Muscle of leg (tissue), 3 donors: ENCODE measurements at regions not wholly inside any gene's neighbourhood (a gene's known extent, or its start where the extent isn't known, plus 50 kb on each side); places are given as distances from the start of the nearest gene placed in this dataset.

Source experiments
- DNase-seq: peaks from one replicate; pipeline ENCODE4 v3.0.0; 2013
- H3K27ac ChIP-seq: one replicate; pipeline ENCODE4 v1.5.1; 2013; ENCODE audit warnings: mild to moderate bottlenecking, low read length, control low read depth
- H3K27me3 ChIP-seq: one replicate; pipeline ENCODE4 v1.6.1; 2013; ENCODE audit warnings: low read length; ENCODE audit not compliant: control insufficient read depth, insufficient read depth
- H3K36me3 ChIP-seq: one replicate; pipeline ENCODE4 v1.6.1; 2013; ENCODE audit warnings: low read length; ENCODE audit not compliant: control insufficient read depth, insufficient read depth
- H3K4me1 ChIP-seq: one replicate; pipeline ENCODE4 v1.6.1; 2013; ENCODE audit warnings: low read length; ENCODE audit not compliant: control insufficient read depth, insufficient read depth
- H3K4me3 ChIP-seq: one replicate; pipeline ENCODE4 v1.5.1; 2013; ENCODE audit warnings: low read length, control low read depth
- H3K9me3 ChIP-seq: replicated peaks from 2 replicates; pipeline ENCODE4 v1.6.1; 2013; ENCODE audit warnings: low read depth, low read length; ENCODE audit not compliant: control insufficient read depth
- WGBS: methylation state at CpG from one replicate; pipeline ENCODE4 v1.1.5; 2013; ENCODE audit warnings: missing lambda C conversion rate; ENCODE audit not compliant: insufficient coverage; 5-methylcytosine and 5-hydroxymethylcytosine counted together

DNA sequence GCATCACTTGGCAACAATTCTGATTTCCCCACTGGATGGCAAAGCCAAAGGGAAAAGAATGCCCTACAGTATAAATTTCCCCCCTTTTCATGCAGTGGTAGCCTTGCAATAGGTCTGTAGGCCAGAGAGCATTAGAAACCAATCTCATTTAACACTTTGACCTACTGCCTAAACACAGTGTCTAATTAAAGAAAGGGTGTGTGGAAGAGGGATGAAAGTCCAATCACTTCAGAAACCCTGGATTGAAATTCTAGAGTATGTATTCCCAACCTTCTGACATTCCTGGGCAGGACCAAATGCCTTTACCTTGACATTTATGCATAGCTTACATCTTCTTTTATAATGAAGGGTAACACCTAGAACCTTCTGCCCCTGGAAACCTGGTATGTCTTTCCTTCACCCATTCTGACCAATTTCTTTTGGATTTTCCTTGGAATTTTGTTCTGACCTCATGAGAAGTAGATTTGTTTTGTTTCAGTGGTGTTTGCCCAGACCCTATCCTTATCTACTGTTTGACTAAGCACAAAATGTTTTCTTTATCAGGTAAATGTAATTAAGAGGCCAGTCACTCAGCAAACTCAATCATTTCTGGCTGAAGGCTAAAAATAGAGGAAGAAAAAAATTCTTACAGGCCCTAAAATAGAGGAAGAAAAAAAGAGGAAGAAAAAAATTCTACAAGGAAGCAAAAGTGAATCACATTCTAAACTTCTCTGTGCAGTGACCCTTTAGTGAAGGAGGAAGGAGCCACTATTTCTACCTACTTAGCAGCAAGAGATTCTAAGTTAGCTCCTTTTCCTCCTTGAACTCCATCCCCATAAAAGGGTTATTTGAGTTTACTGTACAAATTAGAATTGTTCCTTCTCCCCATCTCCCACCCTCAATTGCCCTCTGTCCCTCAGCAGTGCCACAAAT is 129.5 kb upstream of the DSCAM start:
- Histone ChIP-seq H3K9me3 (peaks cover 3% of the 10 kb centered on the region), H3K27me3 (no peaks in the 10 kb centered on the region), H3K4me3 (no peak overlapping the region), H3K36me3 (no peaks in the 10 kb centered on the region), H3K27ac (no peak overlapping the region), H3K4me1 (no peaks in the 10 kb centered on the region)
- peak; percentile 24 for DNase-seq

DNA sequence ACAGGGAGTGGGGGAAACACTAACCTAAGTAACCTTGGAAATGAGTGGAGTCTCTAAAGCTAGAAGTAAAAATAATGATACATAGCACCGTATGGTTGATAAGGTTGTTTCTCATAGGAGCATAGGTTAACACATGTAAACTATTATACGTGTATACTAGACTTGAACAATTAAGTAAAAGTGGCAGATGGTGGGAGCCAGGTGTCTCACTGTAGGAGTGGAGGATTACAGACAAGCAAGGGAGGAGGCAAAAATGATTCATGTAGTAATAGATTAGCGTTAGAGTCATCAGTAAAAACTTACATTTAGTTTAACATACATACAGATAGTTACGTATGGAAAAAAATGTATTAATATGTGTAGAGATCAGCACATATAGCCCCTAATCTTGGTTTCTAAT is 138.4 kb upstream of the DSCAM start:
- Histone ChIP-seq H3K4me3 (no peak overlapping the region), H3K27me3 (no peaks in the 10 kb centered on the region), H3K9me3 (peaks cover 6% of the 10 kb centered on the region), H3K27ac (no peak overlapping the region), H3K36me3 (no peaks in the 10 kb centered on the region), H3K4me1 (no peaks in the 10 kb centered on the region)
- no peak for DNase-seq
- no CpG with 5 or more reads among the region's 4 CpGs for WGBS

DNA sequence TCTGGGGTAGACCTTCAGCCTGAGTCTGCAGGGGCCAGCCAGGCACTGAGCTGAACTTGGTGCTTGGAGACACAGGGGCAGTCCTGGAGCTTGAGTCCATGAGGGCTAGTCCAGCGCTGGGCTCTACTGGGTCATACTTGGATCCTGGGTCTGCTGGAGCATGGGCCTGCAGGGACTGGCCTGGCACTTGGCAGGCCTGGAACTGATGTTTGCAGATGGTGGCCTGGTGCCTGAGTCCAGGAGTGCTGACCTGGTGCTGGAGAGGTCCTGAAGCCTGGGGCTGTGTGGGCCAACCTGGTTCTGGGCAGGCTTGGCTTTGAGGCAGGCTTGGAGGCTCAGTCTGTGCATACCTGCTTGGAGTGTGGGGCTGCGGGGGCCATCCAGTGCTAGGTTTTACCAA is 143.4 kb upstream of the DSCAM start:
- 100% methylated on average over 1 of the region's 2 CpGs for WGBS
- no peaks in the 10 kb centered on the region for H3K9me3 ChIP-seq
- DNase-seq, result no peak
- no peaks in the 10 kb centered on the region for H3K36me3 ChIP-seq
- H3K4me1 ChIP-seq, result no peaks in the 10 kb centered on the region
- no peak overlapping the region for H3K27ac ChIP-seq
- H3K27me3 ChIP-seq, result no peaks in the 10 kb centered on the region
- no peak overlapping the region for H3K4me3 ChIP-seq

DNA sequence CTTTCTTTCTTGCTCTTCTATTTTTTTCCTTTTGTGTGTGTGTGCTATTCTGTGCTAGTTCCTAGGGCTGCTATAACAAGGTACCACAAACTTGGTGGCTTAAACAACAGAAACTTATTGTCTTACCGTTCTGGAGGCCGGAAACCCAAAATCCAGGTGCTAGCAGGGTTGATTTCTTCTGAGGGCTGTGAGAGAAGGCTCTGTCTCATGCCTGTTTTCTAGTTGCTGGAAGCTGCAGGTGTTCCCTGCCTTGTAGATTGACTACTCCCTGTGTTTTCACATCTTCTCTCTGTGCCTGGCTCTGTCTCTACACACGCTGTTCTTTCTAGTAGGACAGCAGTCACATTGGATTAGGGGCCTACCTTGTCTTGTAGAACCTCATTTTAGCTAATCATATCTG is 150.9 kb upstream of the DSCAM start:
- H3K9me3 ChIP-seq, result peaks cover 9% of the 10 kb centered on the region
- WGBS, result 100% methylated on average over 1 of the region's 3 CpGs
- no peak overlapping the region for H3K4me3 ChIP-seq
- no peaks in the 10 kb centered on the region for H3K27me3 ChIP-seq
- H3K4me1 ChIP-seq, result no peaks in the 10 kb centered on the region
- no peaks in the 10 kb centered on the region for H3K36me3 ChIP-seq
- H3K27ac ChIP-seq, result no peak overlapping the region
- no peak for DNase-seq

DNA sequence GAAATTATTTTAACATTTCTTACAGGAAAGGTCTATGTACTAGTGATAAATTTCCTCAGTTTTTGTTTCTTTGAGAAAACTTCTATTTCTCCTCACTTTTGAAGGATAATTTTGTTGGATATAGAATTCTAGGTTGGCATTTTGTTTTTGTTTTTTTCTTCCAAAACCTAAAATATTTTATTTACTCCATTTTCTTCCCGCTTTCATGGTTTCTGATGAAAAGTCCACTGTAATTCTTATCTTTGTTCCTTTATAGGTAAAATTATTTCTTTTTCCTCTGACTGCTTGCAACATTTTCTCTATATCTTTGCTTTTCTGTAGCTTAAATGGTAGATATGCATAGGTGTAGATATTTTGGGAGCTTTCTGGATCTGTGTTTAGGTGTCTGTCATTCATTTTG is 153.9 kb upstream of the DSCAM start:
- Histone ChIP-seq H3K4me3 (no peak overlapping the region), H3K27ac (no peak overlapping the region), H3K27me3 (no peaks in the 10 kb centered on the region), H3K9me3 (peaks cover 9% of the 10 kb centered on the region), H3K4me1 (no peaks in the 10 kb centered on the region), H3K36me3 (no peaks in the 10 kb centered on the region)
- WGBS, result no CpG with 5 or more reads among the region's 1 CpG
- DNase-seq, result no peak

DNA sequence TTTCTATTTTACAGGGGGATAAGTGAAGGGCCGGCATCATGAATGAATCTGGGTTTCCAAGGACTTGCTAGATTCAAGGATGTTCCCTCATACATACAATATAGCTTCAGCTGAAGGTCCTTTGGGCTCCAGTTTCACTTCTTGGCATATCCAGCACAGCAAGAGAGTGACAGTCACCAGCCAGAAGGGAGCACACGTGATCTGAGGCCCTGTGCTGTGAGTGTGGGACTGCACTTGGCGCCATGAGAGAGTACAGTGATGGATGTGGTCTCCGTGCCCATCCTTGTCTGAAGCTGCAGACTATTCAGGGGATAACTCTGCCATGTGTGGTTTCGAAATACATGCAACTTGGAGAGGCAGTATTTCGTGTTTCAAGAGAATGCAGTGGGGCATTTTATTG is 159.7 kb upstream of the DSCAM start:
- no peak for DNase-seq
- Histone ChIP-seq H3K4me3 (no peak overlapping the region), H3K27me3 (no peaks in the 10 kb centered on the region), H3K36me3 (no peaks in the 10 kb centered on the region), H3K27ac (no peak overlapping the region), H3K9me3 (no peaks in the 10 kb centered on the region), H3K4me1 (peaks cover 11% of the 10 kb centered on the region)
- WGBS, result 79% methylated on average over 4 of the region's 6 CpGs

DNA sequence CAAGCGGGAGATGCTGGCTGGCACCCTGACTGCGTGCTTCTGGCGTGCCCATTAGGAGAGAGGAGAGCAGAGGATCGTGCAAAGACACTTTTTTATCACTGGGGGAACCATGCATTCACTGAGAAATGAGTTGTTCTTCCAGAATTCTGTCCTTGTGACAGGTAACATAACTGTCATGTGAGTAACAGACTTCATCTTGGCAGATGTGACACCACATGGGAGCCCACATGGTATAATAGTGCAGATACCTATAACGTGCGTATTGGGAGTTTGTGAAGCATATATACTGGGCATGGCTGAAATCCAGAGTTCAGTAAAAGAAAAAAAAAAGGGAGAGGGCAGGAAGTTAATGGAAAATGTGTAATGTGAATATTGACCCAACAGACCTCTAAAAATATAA is 159.6 kb upstream of the BACE2 start:
- Histone ChIP-seq H3K27ac (no peak overlapping the region), H3K9me3 (no peaks in the 10 kb centered on the region), H3K27me3 (no peaks in the 10 kb centered on the region), H3K4me1 (peaks cover 17% of the 10 kb centered on the region), H3K36me3 (no peaks in the 10 kb centered on the region), H3K4me3 (no peak overlapping the region)
- no peak for DNase-seq
- WGBS, result 94% methylated on average over 3 of the region's 6 CpGs

DNA sequence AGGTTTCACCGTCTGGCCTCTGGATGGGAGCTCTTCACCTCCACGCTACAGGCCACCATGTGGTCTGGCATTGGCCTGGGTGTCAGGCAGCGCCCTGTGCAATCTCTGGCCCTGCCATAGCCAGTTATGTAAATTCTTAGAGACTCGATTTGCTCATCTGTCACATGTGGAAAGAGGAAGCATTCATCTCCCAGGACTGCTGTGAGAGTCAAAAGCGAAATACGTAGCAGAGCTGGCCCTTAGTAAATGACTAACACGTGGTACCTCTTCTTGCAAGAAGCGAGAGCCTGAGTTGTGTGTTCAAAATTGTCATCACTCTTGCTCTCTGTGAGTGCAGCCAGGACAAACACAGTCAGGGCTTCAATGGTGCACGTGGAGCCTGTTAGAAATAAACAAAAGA is 159.0 kb upstream of the BACE2 start:
- H3K36me3 ChIP-seq, result no peaks in the 10 kb centered on the region
- H3K9me3 ChIP-seq, result no peaks in the 10 kb centered on the region
- no peak overlapping the region for H3K4me3 ChIP-seq
- no peak overlapping the region for H3K27ac ChIP-seq
- DNase-seq, result peak; percentile 58
- H3K4me1 ChIP-seq, result peaks cover 17% of the 10 kb centered on the region
- H3K27me3 ChIP-seq, result no peaks in the 10 kb centered on the region
- 54% methylated on average over 8 of the region's 9 CpGs for WGBS

DNA sequence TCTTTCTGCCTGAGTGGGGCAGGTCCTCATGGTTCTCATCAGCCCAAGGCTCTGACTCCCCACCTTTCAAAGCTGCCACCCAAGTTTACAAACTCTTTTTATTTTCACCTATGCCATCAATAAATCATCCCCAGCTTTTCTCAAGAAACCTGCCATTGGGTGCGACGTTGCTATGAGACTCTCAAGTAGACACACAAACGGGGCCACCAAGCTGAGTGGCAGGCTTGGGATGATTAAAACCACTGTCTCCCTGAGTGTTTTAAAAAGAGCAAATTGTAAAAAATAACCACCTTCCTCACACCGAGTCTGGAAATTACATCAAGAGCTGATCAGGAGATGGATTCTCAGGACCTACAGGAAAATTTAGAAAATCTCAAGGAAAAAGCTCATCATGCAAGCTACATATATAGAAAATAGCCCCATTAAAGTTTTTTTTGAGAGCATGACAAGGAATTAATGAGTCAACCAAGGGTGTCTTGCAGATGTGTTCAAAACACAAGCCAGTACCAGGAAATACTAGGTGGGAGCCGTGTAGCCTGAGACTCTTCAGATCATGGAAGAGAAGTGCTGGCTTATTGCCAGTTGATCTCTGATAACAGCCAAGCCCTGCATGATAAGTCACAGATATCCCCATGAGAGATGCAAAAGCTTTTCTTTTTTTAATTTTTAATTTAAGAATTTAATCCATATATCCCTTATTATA is 158.4 kb upstream of the BACE2 start:
- peak overlapping the region; percentile 92 for H3K27ac ChIP-seq
- H3K4me3 ChIP-seq, result no peak overlapping the region
- no peaks in the 10 kb centered on the region for H3K9me3 ChIP-seq
- H3K4me1 ChIP-seq, result peaks cover 17% of the 10 kb centered on the region
- DNase-seq, result peak; percentile 77
- 58% methylated on average over 4 of the region's 5 CpGs for WGBS
- no peaks in the 10 kb centered on the region for H3K36me3 ChIP-seq
- H3K27me3 ChIP-seq, result no peaks in the 10 kb centered on the region

DNA sequence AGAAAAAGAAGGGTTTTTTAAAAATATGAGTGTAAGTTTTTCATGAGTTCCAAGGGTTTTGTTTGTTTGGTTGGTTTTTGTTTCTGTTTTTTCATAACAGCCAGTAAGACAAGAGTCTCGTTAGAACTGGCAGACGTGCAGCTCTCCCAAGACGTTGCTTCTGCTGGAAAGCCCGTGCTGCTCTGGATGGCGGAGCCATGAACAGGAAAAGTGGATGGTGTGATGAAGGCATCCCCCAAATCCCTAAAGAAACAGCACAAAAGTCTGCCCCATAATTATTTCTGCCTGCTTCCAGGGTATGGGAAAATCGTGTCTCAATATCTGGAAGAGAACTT is 157.9 kb upstream of the BACE2 start:
- Histone ChIP-seq H3K4me3 (no peak overlapping the region), H3K9me3 (no peaks in the 10 kb centered on the region), H3K27ac (peak overlapping the region; percentile 92), H3K36me3 (no peaks in the 10 kb centered on the region), H3K27me3 (no peaks in the 10 kb centered on the region), H3K4me1 (peaks cover 17% of the 10 kb centered on the region)
- DNase-seq, result peak; percentile 74
- no CpG with 5 or more reads among the region's 6 CpGs for WGBS
